OCI-LY7 (cell line): ENCODE measurements at regions not wholly inside any gene's neighbourhood (a gene's known extent, or its start where the extent isn't known, plus 50 kb on each side); places are given as distances from the start of the nearest gene placed in this dataset.

Experiments
- BruUV-seq: library from RNA; stranded (reverse); fragments of 400-500 nt; replicated peaks from 2 replicates; lab custom pipeline; 2021; lab: Mats Ljungman, UMichigan
- CTCF ChIA-PET: fragments of 300-600 bp; sonication (Branson Sonifier 250); formaldehyde crosslinking; loops from one replicate; lab custom pipeline; 2022; ENCODE audit warnings: antibody characterized with exemption; ENCODE audit not compliant: unreplicated experiment; lab: Charles Lee
- POLR2A ChIA-PET: fragments of 300-600 bp; sonication (Branson Sonifier 250); formaldehyde crosslinking; loops from one replicate; lab custom pipeline; 2022; ENCODE audit warnings: antibody characterized with exemption; lab: Charles Lee
- DNase-seq: peaks from one replicate; pipeline ENCODE4 v3.0.0-alpha.2; 2015; ENCODE audit warnings: low spot score
- H2AFZ ChIP-seq: fragments of 200-600 bp; sonication (generic), shearing (Covaris generic); 2 replicates; pipeline ENCODE4 v1.6.1; 2014; ENCODE audit warnings: mild to moderate bottlenecking, antibody characterized with exemption, low read length, moderate library complexity
- H3K27ac ChIP-seq: fragments of 200-600 bp; sonication (generic); 2 replicates; pipeline ENCODE4 v1.5.1; 2014; ENCODE audit warnings: mixed run types, low read depth, mild to moderate bottlenecking, moderate library complexity, low read length, inconsistent platforms; ENCODE audit not compliant: poor library complexity, severe bottlenecking
- H3K36me3 ChIP-seq: fragments of 200-600 bp; sonication (generic); 2 replicates; pipeline ENCODE4 v1.6.1; 2014; ENCODE audit warnings: mild to moderate bottlenecking, antibody characterized with exemption, low read length, moderate library complexity, mixed read lengths; ENCODE audit not compliant: insufficient read depth
- H3K4me1 ChIP-seq: fragments of 200-600 bp; sonication (generic); 2 replicates; pipeline ENCODE4 v1.5.1; 2014; ENCODE audit warnings: mild to moderate bottlenecking, low read length; ENCODE audit not compliant: insufficient read depth, poor library complexity, severe bottlenecking
- H3K4me2 ChIP-seq: fragments of 200-600 bp; sonication (generic); 2 replicates; pipeline ENCODE4 v1.6.1; 2014; ENCODE audit warnings: mild to moderate bottlenecking, low read length
- H3K4me3 ChIP-seq: fragments of 200-600 bp; sonication (generic); 2 replicates; pipeline ENCODE4 v1.5.1; 2014; ENCODE audit warnings: mild to moderate bottlenecking, low read depth, low read length; ENCODE audit not compliant: poor library complexity, severe bottlenecking
- H3K79me2 ChIP-seq: fragments of 200-600 bp; sonication (generic); 2 replicates; pipeline ENCODE4 v1.6.1; 2016; ENCODE audit warnings: low read depth, mild to moderate bottlenecking, low read length, moderate library complexity, mixed read lengths; ENCODE audit not compliant: insufficient read depth
- H3K9me2 ChIP-seq: fragments of 200-600 bp; sonication (generic); 2 replicates; pipeline ENCODE4 v1.6.1; 2016; ENCODE audit warnings: mild to moderate bottlenecking, low read length, mixed read lengths; ENCODE audit not compliant: insufficient read depth
- H3K9me3 ChIP-seq: fragments of 200-600 bp; sonication (generic); 2 replicates; pipeline ENCODE4 v1.6.1; 2014; ENCODE audit warnings: mild to moderate bottlenecking, mixed run types, low read length, mixed read lengths
- H4K20me1 ChIP-seq: fragments of 200-600 bp; sonication (generic); 2 replicates; pipeline ENCODE4 v1.6.1; 2014; ENCODE audit warnings: mild to moderate bottlenecking, antibody characterized with exemption, low read length, moderate library complexity, mixed read lengths; ENCODE audit not compliant: insufficient read depth
- EZH2phosphoT487 ChIP-seq: fragments of 200-600 bp; sonication (generic); IDR thresholded peaks from 2 replicates; pipeline ENCODE4 v1.6.1; 2018; ENCODE audit warnings: low read depth, borderline replicate concordance, mild to moderate bottlenecking, mixed run types, antibody characterized with exemption, low read length, moderate library complexity, mixed read lengths
- intact Hi-C: fragments of 100-400 bp; cut with micrococcal nuclease; formaldehyde crosslinking; loops from one replicate; pipeline ENCODE4 v1.10.0; 2022; ENCODE audit not compliant: unreplicated experiment
- TF ChIP-seq, protein P1 (sequence below): fragments of 200-600 bp; sonication (generic); conservative IDR thresholded peaks from 2 replicates; pipeline ENCODE4 v1.5.1; 2014; ENCODE audit warnings: mild to moderate bottlenecking, antibody characterized with exemption, low read length, moderate library complexity, mixed read lengths

DNA sequence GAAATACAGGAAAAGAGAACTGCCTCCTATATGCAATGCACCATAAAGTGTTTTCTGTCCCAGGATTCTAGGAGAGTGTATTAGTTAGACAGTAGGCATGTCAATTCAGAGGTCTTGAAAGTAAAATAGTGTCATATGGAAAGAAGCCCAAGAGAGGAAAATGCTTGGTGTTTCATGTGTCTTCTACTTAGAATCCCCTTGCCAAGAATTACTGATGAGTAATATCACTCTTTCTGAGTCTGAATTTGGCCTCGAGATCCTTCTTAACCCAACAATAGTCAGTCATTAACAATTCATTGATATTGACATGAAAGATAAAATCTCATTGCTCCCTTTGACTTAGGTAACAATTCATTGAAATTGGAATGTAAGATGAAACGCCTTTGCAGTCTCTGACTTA is 972.2 kb downstream of the TTLL7 start:
- no TSS peak for BruUV-seq
- H3K9me2 ChIP-seq = no peaks in the 10 kb centered on the region
- intact Hi-C loops = no loop called here

DNA sequence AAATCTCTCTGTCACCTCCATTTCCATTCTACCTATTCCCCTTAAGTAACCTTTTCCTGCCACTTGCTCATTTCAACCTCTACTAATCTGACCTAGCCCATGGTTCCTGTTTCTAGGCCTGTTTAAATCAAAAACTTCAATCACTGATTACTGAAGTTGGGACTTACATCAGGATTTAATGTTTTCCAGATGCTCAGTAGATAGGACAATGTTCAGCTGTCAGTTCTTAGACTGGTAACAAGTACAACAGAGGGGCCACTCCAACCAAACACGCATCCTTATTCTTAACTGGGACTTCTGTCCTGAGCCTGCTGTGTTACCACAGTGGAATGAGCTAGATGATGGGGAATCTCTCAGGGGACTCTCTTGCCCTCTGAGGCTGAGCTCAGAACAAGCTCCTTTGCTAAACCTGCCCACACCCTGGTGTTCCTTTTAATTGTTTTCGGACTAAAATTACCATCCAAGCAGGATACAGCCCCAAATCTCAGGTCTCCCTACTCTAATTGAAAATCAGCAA is 974.6 kb downstream of the TTLL7 start:
- ChIA-PET CTCF (no interaction called here), POLR2A (no interaction called here)
- no peaks in the 10 kb centered on the region for H3K9me2 ChIP-seq
- no peaks in the 10 kb centered on the region for H3K4me1 ChIP-seq
- no peak overlapping the region for H3K4me2 ChIP-seq
- no peaks in the 10 kb centered on the region for H4K20me1 ChIP-seq
- H3K27ac ChIP-seq = no peak overlapping the region
- DNase-seq = no peak
- H3K36me3 ChIP-seq = no peaks in the 10 kb centered on the region
- no peak overlapping the region for H3K4me3 ChIP-seq
- intact Hi-C loops = no loop called here
- no TSS peak for BruUV-seq
- no peak for TF ChIP-seq EZH2phosphoT487
- H2AFZ ChIP-seq = no peak overlapping the region
- H3K79me2 ChIP-seq = no peaks in the 10 kb centered on the region
- no peaks in the 10 kb centered on the region for H3K9me3 ChIP-seq

More for the DNA sequence above, 972.2 kb downstream of the TTLL7 start:
- no peaks in the 10 kb centered on the region for H3K9me3 ChIP-seq
- H3K36me3 ChIP-seq = no peaks in the 10 kb centered on the region
- H3K4me3 ChIP-seq = no peak overlapping the region
- H3K27ac ChIP-seq = no peak overlapping the region
- ChIA-PET POLR2A (no interaction called here), CTCF (no interaction called here)
- H2AFZ ChIP-seq = no peak overlapping the region
- TF ChIP-seq EZH2phosphoT487 = no peak
- TF ChIP-seq, protein P1, sequence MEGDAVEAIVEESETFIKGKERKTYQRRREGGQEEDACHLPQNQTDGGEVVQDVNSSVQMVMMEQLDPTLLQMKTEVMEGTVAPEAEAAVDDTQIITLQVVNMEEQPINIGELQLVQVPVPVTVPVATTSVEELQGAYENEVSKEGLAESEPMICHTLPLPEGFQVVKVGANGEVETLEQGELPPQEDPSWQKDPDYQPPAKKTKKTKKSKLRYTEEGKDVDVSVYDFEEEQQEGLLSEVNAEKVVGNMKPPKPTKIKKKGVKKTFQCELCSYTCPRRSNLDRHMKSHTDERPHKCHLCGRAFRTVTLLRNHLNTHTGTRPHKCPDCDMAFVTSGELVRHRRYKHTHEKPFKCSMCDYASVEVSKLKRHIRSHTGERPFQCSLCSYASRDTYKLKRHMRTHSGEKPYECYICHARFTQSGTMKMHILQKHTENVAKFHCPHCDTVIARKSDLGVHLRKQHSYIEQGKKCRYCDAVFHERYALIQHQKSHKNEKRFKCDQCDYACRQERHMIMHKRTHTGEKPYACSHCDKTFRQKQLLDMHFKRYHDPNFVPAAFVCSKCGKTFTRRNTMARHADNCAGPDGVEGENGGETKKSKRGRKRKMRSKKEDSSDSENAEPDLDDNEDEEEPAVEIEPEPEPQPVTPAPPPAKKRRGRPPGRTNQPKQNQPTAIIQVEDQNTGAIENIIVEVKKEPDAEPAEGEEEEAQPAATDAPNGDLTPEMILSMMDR = no peak
- no peaks in the 10 kb centered on the region for H3K4me1 ChIP-seq
- H3K4me2 ChIP-seq = no peak overlapping the region
- no peaks in the 10 kb centered on the region for H3K79me2 ChIP-seq
- no peaks in the 10 kb centered on the region for H4K20me1 ChIP-seq
- no peak for DNase-seq

DNA sequence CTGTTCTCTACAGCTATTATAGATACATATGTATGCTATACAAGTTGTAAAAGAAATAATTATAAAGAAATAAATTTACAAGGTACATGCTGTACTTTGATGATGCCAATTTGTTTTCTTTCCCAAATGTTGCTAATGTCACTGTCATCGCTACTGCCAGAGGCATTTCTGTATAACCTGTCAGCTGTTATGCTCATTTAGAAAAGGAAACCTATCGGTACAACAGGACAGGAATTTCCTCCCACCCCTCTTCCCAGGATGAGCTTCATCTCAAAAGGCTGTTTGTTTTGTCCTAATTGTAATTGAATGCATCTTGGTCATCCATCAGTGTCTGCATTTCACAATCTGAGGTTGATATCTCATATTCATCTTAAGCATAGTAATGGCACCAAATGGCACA is 975.7 kb downstream of the TTLL7 start:
- Histone ChIP-seq H3K4me2 (no peak overlapping the region), H3K27ac (no peak overlapping the region), H4K20me1 (no peaks in the 10 kb centered on the region), H2AFZ (no peak overlapping the region), H3K4me3 (no peak overlapping the region), H3K9me2 (no peaks in the 10 kb centered on the region), H3K4me1 (no peaks in the 10 kb centered on the region), H3K9me3 (no peaks in the 10 kb centered on the region), H3K79me2 (no peaks in the 10 kb centered on the region), H3K36me3 (no peaks in the 10 kb centered on the region)
- TF ChIP-seq, protein P1 = no peak
- no peak for TF ChIP-seq EZH2phosphoT487
- intact Hi-C loops = no loop called here
- POLR2A ChIA-PET = no interaction called here
- no peak for DNase-seq
- BruUV-seq = no TSS peak
- CTCF ChIA-PET = no interaction called here
